ENCODE measurements at regions not wholly inside any gene's neighbourhood (a gene's known extent, or its start where the extent isn't known, plus 50 kb on each side); places are given as distances from the start of the nearest gene placed in this dataset.

DNA sequence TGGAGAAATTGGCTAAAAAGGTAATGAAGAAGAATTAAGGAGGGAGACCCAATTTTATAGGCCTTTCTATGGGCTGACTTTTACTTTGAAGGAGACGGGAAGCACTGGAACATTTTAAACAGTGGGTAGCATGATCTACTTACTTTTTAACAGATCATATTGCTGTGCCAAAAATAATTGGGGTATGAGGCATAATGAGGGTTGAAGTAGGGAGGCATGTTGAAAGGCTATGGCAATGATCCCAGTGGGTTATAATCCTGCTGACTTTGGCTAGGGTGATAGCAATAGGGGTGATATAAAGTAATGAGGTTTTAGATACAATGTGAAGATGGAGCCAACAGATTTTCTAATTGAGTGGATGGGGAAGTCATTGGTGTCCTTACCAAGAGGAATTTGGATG, 73.2 kb downstream of the GPR37 start:
- Histone ChIP-seq H3K36me3 (no peaks in the 10 kb centered on the region), H3K79me2 (ENCODE audit: low read depth) (no peaks in the 10 kb centered on the region), H3K4me2 (no peak overlapping the region), H3K4me1 (no peaks in the 10 kb centered on the region), H3K27ac (no peak overlapping the region), H4K20me1 (ENCODE audit: low read depth) (no peaks in the 10 kb centered on the region), H3F3A (ENCODE audit: low read depth) (no peaks in the 10 kb centered on the region), H3K9me3 (ENCODE audit: low read depth) (no peaks in the 10 kb centered on the region), H2AFZ (replicated peaks) (no peak overlapping the region), H3K9ac (no peak overlapping the region), H3K4me3 (no peak overlapping the region), H3K27me3 (no peaks in the 10 kb centered on the region)
- DNase-seq (ENCODE audit: low spot score), result no peak
- TF ChIP-seq EZH2 (IDR thresholded peaks at IDR 0.05) (no peak), EZH2phosphoT487 (IDR thresholded peaks at IDR 0.05) (no peak), CTCF (IDR thresholded peaks at IDR 0.05) (no peak)
- peaks cover 3% of the 10 kb centered on the region for H3K27me3 Mint-ChIP-seq (ENCODE audit: insufficient read depth, low read depth)
- no peaks in the 10 kb centered on the region for H3K36me3 Mint-ChIP-seq
- no peaks in the 10 kb centered on the region for H3K9me3 Mint-ChIP-seq
- H3K27ac Mint-ChIP-seq, result no peak overlapping the region
- no peaks in the 10 kb centered on the region for H3K4me1 Mint-ChIP-seq
- H3K4me3 Mint-ChIP-seq, result no peak overlapping the region

GRCh38 chr7:124690840-124691239, 74.8 kb downstream of the GPR37 start:
- no peaks in the 10 kb centered on the region for H3K4me1 Mint-ChIP-seq
- no peaks in the 10 kb centered on the region for H3F3A ChIP-seq (ENCODE audit: low read depth)
- H3K27me3 Mint-ChIP-seq (ENCODE audit: insufficient read depth, low read depth), result peaks cover 3% of the 10 kb centered on the region
- H3K4me3 Mint-ChIP-seq, result no peak overlapping the region
- no peak overlapping the region for H2AFZ ChIP-seq (replicated peaks)
- no peaks in the 10 kb centered on the region for H3K9me3 Mint-ChIP-seq
- H4K20me1 ChIP-seq (ENCODE audit: low read depth), result no peaks in the 10 kb centered on the region
- H3K36me3 ChIP-seq, result no peaks in the 10 kb centered on the region
- DNase-seq (ENCODE audit: low spot score), result no peak
- no peak overlapping the region for H3K27ac Mint-ChIP-seq
- H3K4me3 ChIP-seq, result no peak overlapping the region
- H3K4me2 ChIP-seq, result no peak overlapping the region
- no peaks in the 10 kb centered on the region for H3K4me1 ChIP-seq
- H3K9me3 ChIP-seq (ENCODE audit: low read depth), result no peaks in the 10 kb centered on the region
- no peak overlapping the region for H3K27ac ChIP-seq
- no peaks in the 10 kb centered on the region for H3K36me3 Mint-ChIP-seq
- H3K9ac ChIP-seq, result no peak overlapping the region
- H3K27me3 ChIP-seq, result no peaks in the 10 kb centered on the region
- TF ChIP-seq EZH2phosphoT487 (IDR thresholded peaks at IDR 0.05) (no peak), EZH2 (IDR thresholded peaks at IDR 0.05) (no peak), CTCF (IDR thresholded peaks at IDR 0.05) (no peak)
- no peaks in the 10 kb centered on the region for H3K79me2 ChIP-seq (ENCODE audit: low read depth)

GRCh38 chr7:124689931-124690330, 75.7 kb downstream of the GPR37 start:
- TF ChIP-seq CTCF (IDR thresholded peaks at IDR 0.05) (no peak), EZH2phosphoT487 (IDR thresholded peaks at IDR 0.05) (no peak), EZH2 (IDR thresholded peaks at IDR 0.05) (no peak)
- H3K36me3 ChIP-seq, result no peaks in the 10 kb centered on the region
- no peaks in the 10 kb centered on the region for H4K20me1 ChIP-seq (ENCODE audit: low read depth)
- Mint-ChIP-seq H3K27ac (no peak overlapping the region), H3K9me3 (no peaks in the 10 kb centered on the region), H3K4me1 (no peaks in the 10 kb centered on the region), H3K27me3 (ENCODE audit: insufficient read depth, low read depth) (peaks cover 3% of the 10 kb centered on the region), H3K4me3 (no peak overlapping the region), H3K36me3 (no peaks in the 10 kb centered on the region)
- H3K4me3 ChIP-seq, result no peak overlapping the region
- H3K27me3 ChIP-seq, result no peaks in the 10 kb centered on the region
- H3K27ac ChIP-seq, result no peak overlapping the region
- H3K4me2 ChIP-seq, result no peak overlapping the region
- H2AFZ ChIP-seq (replicated peaks), result no peak overlapping the region
- no peak for DNase-seq (ENCODE audit: low spot score)
- H3F3A ChIP-seq (ENCODE audit: low read depth), result no peaks in the 10 kb centered on the region
- H3K9ac ChIP-seq, result no peak overlapping the region
- no peaks in the 10 kb centered on the region for H3K4me1 ChIP-seq
- no peaks in the 10 kb centered on the region for H3K9me3 ChIP-seq (ENCODE audit: low read depth)
- no peaks in the 10 kb centered on the region for H3K79me2 ChIP-seq (ENCODE audit: low read depth)

DNA sequence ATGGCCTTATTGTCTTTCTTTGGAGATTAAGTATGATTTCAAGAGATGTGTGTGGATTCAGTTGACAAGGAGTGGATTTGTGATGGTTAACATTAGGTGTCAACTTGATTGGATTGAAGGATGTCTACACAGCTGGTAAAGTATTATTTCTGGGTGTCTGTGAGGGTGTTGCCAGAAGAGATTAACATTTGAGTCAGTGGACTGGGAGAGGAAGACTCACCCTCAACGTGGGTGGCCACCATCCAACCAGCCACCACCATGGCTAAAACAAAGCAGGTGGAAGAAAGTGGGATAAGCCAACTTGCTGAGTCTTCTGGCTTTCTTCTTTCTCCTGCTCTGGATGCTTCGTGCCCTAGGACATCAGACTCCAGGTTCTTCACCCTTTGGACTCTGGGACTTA, 76.1 kb downstream of the GPR37 start:
- Histone ChIP-seq H3K79me2 (ENCODE audit: low read depth) (no peaks in the 10 kb centered on the region), H3K9me3 (ENCODE audit: low read depth) (no peaks in the 10 kb centered on the region), H3K4me3 (no peak overlapping the region), H4K20me1 (ENCODE audit: low read depth) (no peaks in the 10 kb centered on the region), H3K4me2 (no peak overlapping the region), H3K36me3 (no peaks in the 10 kb centered on the region), H3K9ac (no peak overlapping the region), H2AFZ (replicated peaks) (no peak overlapping the region), H3F3A (ENCODE audit: low read depth) (no peaks in the 10 kb centered on the region), H3K4me1 (no peaks in the 10 kb centered on the region), H3K27me3 (no peaks in the 10 kb centered on the region), H3K27ac (no peak overlapping the region)
- Mint-ChIP-seq H3K36me3 (no peaks in the 10 kb centered on the region), H3K27ac (no peak overlapping the region), H3K9me3 (no peaks in the 10 kb centered on the region), H3K4me3 (no peak overlapping the region), H3K27me3 (ENCODE audit: insufficient read depth, low read depth) (peaks cover 3% of the 10 kb centered on the region), H3K4me1 (no peaks in the 10 kb centered on the region)
- no peak for DNase-seq (ENCODE audit: low spot score)
- TF ChIP-seq EZH2phosphoT487 (IDR thresholded peaks at IDR 0.05), result no peak
- TF ChIP-seq EZH2 (IDR thresholded peaks at IDR 0.05), result no peak
- TF ChIP-seq CTCF (IDR thresholded peaks at IDR 0.05), result no peak
